Large intestine (tissue), 3 donors: ENCODE measurements at regions not wholly inside any gene's neighbourhood (a gene's known extent, or its start where the extent isn't known, plus 50 kb on each side); places are given as distances from the start of the nearest gene placed in this dataset.

Experiments
- DNase-seq, 2 donors: peaks; one replicate each; pipeline versions ENCODE4 v3.0.0 to v3.0.0-alpha.2; 2013
- H3K27ac ChIP-seq: one replicate; pipeline ENCODE4 v1.5.1; 2013; ENCODE audit warnings: low read length
- H3K27me3 ChIP-seq: 2 replicates; pipeline ENCODE4 v1.6.1; 2013; ENCODE audit warnings: low read length; ENCODE audit not compliant: control insufficient read depth, insufficient read depth
- H3K36me3 ChIP-seq: 2 replicates; pipeline ENCODE4 v1.6.1; 2013; ENCODE audit warnings: low read length; ENCODE audit not compliant: control insufficient read depth, insufficient read depth
- H3K4me1 ChIP-seq: one replicate; pipeline ENCODE4 v1.6.1; 2013; ENCODE audit warnings: low read length; ENCODE audit not compliant: control insufficient read depth, insufficient read depth
- H3K4me3 ChIP-seq: one replicate; pipeline ENCODE4 v1.5.1; 2013; ENCODE audit warnings: low read length
- H3K9me3 ChIP-seq: one replicate; pipeline ENCODE4 v1.6.1; 2013; ENCODE audit warnings: mild to moderate bottlenecking, low read depth, low read length, moderate library complexity; ENCODE audit not compliant: control insufficient read depth
- WGBS: methylation state at CpG from one replicate; pipeline ENCODE4 v1.1.5; 2013; ENCODE audit warnings: low lambda C conversion rate; ENCODE audit not compliant: insufficient coverage; 5-methylcytosine and 5-hydroxymethylcytosine counted together

GRCh38 chr18:78637442-78638402 is 341.9 kb upstream of the SALL3 start:
- Histone ChIP-seq H3K9me3 (peaks cover 33% of the 10 kb centered on the region), H3K4me1 (no peaks in the 10 kb centered on the region), H3K27ac (no peak overlapping the region), H3K36me3 (no peaks in the 10 kb centered on the region), H3K4me3 (no peak overlapping the region), H3K27me3 (no peaks in the 10 kb centered on the region)
- DNase-seq = no peak
- WGBS = no CpG with 5 or more reads among the region's 70 CpGs

- no peak overlapping the region for H3K4me3 ChIP-seq
- H3K27me3 ChIP-seq = no peaks in the 10 kb centered on the region
- no peak for DNase-seq
- H3K4me1 ChIP-seq = no peaks in the 10 kb centered on the region
- no peak overlapping the region for H3K27ac ChIP-seq
- H3K36me3 ChIP-seq = no peaks in the 10 kb centered on the region
- peaks cover 33% of the 10 kb centered on the region for H3K9me3 ChIP-seq
- no CpG with 5 or more reads among the region's 23 CpGs for WGBS
These were observed 340.3 kb upstream of the SALL3 start for GRCh38 chr18:78639006-78639950.

DNA sequence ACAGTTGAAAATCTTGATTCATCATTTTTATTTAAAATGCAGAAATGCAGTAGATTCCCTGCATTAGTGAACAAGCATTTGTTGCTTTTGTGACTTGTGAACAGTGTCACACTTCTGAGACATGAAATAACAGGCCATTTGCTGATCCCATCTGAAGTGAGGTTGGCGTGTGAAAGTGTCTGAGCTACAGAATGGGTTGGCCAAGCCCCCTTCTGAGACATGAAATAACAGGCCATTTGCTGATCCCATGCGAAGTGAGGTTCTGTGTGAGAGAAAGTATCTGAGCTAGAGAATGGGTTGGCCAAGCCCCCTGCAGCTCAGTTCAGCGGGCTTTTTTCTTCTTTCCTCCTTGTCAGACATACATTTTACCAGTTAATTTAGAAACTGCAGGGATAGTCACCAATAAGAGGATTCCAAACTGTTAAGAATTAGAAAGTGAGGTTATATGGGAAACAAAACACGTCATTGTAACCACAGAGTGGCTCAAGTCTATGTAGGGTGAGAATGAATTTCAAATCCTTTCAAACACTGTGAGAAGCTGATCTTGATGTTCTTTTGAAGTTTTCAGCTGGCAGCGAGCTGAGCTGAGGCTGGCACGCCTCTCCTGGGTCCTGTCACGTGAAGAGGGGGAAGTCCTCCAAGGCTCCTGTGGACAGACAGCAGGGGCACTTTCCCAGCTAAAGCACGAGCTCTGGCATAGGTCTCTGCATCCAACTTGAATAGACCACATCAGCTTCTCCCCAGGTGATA is 339.2 kb upstream of the SALL3 start:
- no CpG with 5 or more reads among the region's 8 CpGs for WGBS
- Histone ChIP-seq H3K9me3 (peaks cover 34% of the 10 kb centered on the region), H3K27ac (no peak overlapping the region), H3K4me3 (no peak overlapping the region), H3K4me1 (no peaks in the 10 kb centered on the region), H3K36me3 (no peaks in the 10 kb centered on the region), H3K27me3 (no peaks in the 10 kb centered on the region)
- DNase-seq = no peak

- no peak overlapping the region for H3K27ac ChIP-seq
These were observed 337.9 kb upstream of the SALL3 start for GRCh38 chr18:78641689-78642231.

DNA sequence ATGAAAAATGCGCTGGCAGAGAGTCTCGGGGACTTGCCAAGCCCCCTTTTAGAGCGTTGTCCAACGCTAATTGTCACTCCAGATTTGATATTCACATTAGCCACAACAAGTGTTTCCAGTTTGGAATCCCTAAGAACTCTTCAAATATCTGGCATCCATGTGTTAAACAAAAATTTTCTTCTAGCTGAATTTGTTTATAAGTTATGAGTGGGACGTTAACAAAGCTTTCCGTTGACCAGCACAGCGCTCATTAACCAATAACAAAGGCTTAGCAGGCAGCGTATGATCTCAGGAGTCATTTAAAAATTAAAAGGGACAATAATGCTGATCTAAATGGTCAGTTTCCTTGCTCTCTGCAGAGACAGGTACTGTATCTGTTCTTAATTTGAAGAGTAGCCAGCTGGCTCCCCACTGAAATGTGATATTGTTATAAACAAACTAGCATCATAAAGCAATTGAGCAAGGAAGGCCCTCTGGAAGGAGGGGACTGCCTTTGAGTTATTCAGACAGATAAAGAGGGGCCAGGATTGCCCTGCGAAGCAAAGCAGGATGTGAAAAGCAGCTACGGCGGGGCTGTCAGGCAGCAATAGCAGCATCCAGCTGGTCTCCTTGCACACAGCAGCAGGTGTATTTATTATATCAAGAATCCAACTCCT is 337.2 kb upstream of the SALL3 start:
- Histone ChIP-seq H3K27me3 (no peaks in the 10 kb centered on the region), H3K4me3 (no peak overlapping the region), H3K36me3 (no peaks in the 10 kb centered on the region), H3K27ac (no peak overlapping the region), H3K9me3 (peaks cover 17% of the 10 kb centered on the region), H3K4me1 (no peaks in the 10 kb centered on the region)
- no peak for DNase-seq
- WGBS = 40% methylated on average over 1 of the region's 11 CpGs

More at GRCh38 chr18:78641689-78642231, 337.9 kb upstream of the SALL3 start:
- no peak for DNase-seq
- Histone ChIP-seq H3K27me3 (no peaks in the 10 kb centered on the region), H3K4me1 (no peaks in the 10 kb centered on the region), H3K36me3 (no peaks in the 10 kb centered on the region), H3K9me3 (peaks cover 22% of the 10 kb centered on the region), H3K4me3 (no peak overlapping the region)
- no CpG with 5 or more reads among the region's 3 CpGs for WGBS

- WGBS = no CpG with 5 or more reads among the region's 4 CpGs
- no peak for DNase-seq
- H3K4me3 ChIP-seq = no peak overlapping the region
- H3K27me3 ChIP-seq = no peaks in the 10 kb centered on the region
- no peak overlapping the region for H3K27ac ChIP-seq
- H3K4me1 ChIP-seq = no peaks in the 10 kb centered on the region
- H3K36me3 ChIP-seq = no peaks in the 10 kb centered on the region
- H3K9me3 ChIP-seq = peaks cover 11% of the 10 kb centered on the region
These were observed 336.6 kb upstream of the SALL3 start for GRCh38 chr18:78643004-78643403.

DNA sequence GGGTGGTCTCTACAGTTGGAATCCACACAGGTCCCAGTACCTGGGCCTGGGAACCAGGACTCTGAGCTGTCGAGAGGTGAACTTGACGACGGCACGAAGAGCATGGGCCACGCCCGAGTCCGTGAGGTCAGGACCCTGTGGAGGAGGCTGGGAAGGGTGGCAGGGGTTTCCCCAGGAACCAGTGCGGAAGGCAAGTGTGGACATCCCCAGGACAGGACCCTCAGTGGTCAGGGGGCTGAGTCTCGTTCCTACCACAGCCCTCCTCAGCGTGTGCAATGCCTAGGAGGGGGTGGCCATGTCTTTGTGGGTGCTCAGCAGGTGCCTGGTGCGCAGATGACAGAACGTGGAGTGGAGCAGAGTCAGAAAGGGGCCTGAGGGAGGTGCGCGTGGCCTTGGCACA is 335.6 kb upstream of the SALL3 start:
- peaks cover 6% of the 10 kb centered on the region for H3K9me3 ChIP-seq

GRCh38 chr18:78645216-78645615 is 334.4 kb upstream of the SALL3 start:
- no peak for DNase-seq
- H3K27me3 ChIP-seq = no peaks in the 10 kb centered on the region
- WGBS = no CpG with 5 or more reads among the region's 20 CpGs
- H3K36me3 ChIP-seq = no peaks in the 10 kb centered on the region
- no peaks in the 10 kb centered on the region for H3K4me1 ChIP-seq
- no peak overlapping the region for H3K27ac ChIP-seq
- no peak overlapping the region for H3K4me3 ChIP-seq
- peaks cover 11% of the 10 kb centered on the region for H3K9me3 ChIP-seq

More for the DNA sequence above, 335.6 kb upstream of the SALL3 start:
- Histone ChIP-seq H3K36me3 (no peaks in the 10 kb centered on the region), H3K27ac (no peak overlapping the region), H3K27me3 (no peaks in the 10 kb centered on the region), H3K4me1 (no peaks in the 10 kb centered on the region), H3K4me3 (no peak overlapping the region)
- DNase-seq = no peak
- WGBS = 100% methylated on average over 1 of the region's 14 CpGs

- H3K36me3 ChIP-seq = no peaks in the 10 kb centered on the region
- H3K27me3 ChIP-seq = no peaks in the 10 kb centered on the region
- H3K4me3 ChIP-seq = no peak overlapping the region
- H3K4me1 ChIP-seq = no peaks in the 10 kb centered on the region
- H3K27ac ChIP-seq = no peak overlapping the region
- H3K9me3 ChIP-seq = peaks cover 17% of the 10 kb centered on the region
- DNase-seq = no peak
- WGBS = no CpG with 5 or more reads among the region's 4 CpGs
These were observed 332.6 kb upstream of the SALL3 start for GRCh38 chr18:78647018-78647417.
